Bronchial epithelial cell (primary cell): ENCODE measurements at regions not wholly inside any gene's neighbourhood (a gene's known extent, or its start where the extent isn't known, plus 50 kb on each side); places are given as distances from the start of the nearest gene placed in this dataset.

Experiments used
- DNase-seq: peaks from one replicate; pipeline ENCODE4 v3.0.0-alpha.2; 2010; ENCODE audit warnings: low read depth
- FAIRE-seq: peaks from 2 replicates; lab custom pipeline; 2011; peaks lifted over from hg19 to GRCh38; lab: Jason Lieb, UNC
- H3K27me3 ChIP-seq: 2 replicates; pipeline ENCODE4 v1.5.1; 2011; ENCODE audit warnings: low read length; ENCODE audit not compliant: control insufficient read depth, insufficient read depth
- H3K36me3 ChIP-seq: 2 replicates; pipeline ENCODE4 v1.5.1; 2011; ENCODE audit warnings: low read length; ENCODE audit not compliant: control insufficient read depth, insufficient read depth
- H3K4me3 ChIP-seq: 2 replicates; pipeline ENCODE4 v1.5.1; 2011; ENCODE audit warnings: mild to moderate bottlenecking, low read depth, low read length, control low read depth
- TF ChIP-seq, protein P1 (sequence below): IDR thresholded peaks from 2 replicates; pipeline ENCODE4 v1.5.1; 2011; ENCODE audit warnings: mild to moderate bottlenecking, moderate library complexity, low read length, control low read depth, inconsistent platforms; ENCODE audit not compliant: insufficient read depth, severe bottlenecking

GRCh38 chr22:44587737-44588310, 89.8 kb upstream of the RTL6 start:
- DNase-seq (no peak), FAIRE-seq (no peak)
- TF ChIP-seq, protein P1, sequence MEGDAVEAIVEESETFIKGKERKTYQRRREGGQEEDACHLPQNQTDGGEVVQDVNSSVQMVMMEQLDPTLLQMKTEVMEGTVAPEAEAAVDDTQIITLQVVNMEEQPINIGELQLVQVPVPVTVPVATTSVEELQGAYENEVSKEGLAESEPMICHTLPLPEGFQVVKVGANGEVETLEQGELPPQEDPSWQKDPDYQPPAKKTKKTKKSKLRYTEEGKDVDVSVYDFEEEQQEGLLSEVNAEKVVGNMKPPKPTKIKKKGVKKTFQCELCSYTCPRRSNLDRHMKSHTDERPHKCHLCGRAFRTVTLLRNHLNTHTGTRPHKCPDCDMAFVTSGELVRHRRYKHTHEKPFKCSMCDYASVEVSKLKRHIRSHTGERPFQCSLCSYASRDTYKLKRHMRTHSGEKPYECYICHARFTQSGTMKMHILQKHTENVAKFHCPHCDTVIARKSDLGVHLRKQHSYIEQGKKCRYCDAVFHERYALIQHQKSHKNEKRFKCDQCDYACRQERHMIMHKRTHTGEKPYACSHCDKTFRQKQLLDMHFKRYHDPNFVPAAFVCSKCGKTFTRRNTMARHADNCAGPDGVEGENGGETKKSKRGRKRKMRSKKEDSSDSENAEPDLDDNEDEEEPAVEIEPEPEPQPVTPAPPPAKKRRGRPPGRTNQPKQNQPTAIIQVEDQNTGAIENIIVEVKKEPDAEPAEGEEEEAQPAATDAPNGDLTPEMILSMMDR, result no peak
- Histone ChIP-seq H3K36me3 (no peaks in the 10 kb centered on the region), H3K27me3 (peaks cover 3% of the 10 kb centered on the region), H3K4me3 (no peak overlapping the region)

- no peak for DNase-seq
- TF ChIP-seq, protein P1, result no peak
- Histone ChIP-seq H3K27me3 (peaks cover 3% of the 10 kb centered on the region), H3K4me3 (no peak overlapping the region), H3K36me3 (no peaks in the 10 kb centered on the region)
- FAIRE-seq, result peak; percentile 75
Observed at GRCh38 chr22:44586999-44587736, 89.1 kb upstream of the RTL6 start.

DNA sequence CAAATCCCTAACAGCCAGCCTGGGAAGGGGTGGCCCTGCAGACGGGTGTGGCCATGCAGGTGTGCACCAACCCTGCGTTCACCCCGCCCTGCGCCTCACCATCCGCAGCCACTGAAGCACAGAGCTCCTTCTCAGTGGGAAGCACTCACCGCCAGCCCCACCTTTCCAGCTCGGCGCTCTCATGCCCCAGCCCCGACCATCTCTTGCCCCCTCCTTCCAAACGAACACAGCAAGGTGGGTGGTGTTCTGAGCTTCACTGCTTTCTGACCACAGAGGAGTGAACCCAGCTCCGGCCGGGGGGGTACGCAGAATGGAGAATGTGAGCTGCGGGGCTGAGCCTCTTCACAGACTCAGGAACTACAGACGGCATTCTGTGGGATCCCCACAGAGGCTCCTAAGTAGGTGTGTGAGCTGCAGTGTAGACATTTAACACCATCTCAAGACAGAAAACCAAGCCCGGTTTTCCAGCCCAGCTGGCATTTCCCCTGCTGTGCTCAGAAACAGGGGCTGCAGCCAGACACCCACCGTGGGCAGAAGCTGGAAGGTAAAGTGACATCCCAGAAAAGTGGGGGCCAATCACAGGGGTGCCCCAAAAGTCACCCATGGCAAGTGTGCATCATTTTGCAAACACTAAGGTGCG, 88.4 kb upstream of the RTL6 start:
- DNase-seq, result no peak
- peaks cover 5% of the 10 kb centered on the region for H3K27me3 ChIP-seq
- H3K4me3 ChIP-seq, result no peak overlapping the region
- H3K36me3 ChIP-seq, result no peaks in the 10 kb centered on the region
- TF ChIP-seq, protein P1, result no peak
- no peak for FAIRE-seq

GRCh38 chr22:44585559-44586350, 87.7 kb upstream of the RTL6 start:
- no peaks in the 10 kb centered on the region for H3K36me3 ChIP-seq
- TF ChIP-seq, protein P1, result no peak
- DNase-seq (no peak), FAIRE-seq (no peak)
- H3K27me3 ChIP-seq, result peaks cover 5% of the 10 kb centered on the region
- no peak overlapping the region for H3K4me3 ChIP-seq

DNA sequence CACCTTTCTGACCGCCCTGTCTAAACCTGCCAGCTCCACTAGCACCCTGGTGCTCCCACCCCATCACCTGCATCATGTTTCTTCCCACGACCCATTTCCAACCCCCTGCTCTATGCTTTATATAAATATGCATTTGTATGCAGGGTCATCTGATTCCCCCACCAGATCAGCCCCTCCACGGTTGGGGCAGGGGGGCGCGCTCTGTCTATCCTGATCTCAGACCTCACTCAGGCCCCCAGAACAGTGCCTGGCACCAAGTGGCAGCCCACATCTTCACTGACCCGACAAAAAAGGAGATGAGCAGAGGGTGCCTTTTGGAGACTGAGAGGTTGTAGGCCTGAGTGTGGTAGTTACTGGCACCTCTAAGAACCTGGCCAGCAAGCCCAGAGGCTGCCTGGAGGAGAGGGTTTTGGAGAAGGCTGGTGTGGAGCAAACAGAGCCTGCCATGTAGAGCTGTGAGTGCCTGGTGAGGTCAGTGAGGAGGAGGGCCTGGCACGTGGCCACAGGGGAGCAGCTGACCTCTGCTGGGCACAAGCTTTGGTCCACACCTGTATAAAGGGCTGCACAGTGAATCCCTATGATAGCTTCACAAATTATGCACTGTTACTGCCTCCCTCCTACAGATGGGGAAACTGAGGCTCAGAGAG, 86.3 kb upstream of the RTL6 start:
- FAIRE-seq, result no peak
- TF ChIP-seq, protein P1, result no peak
- DNase-seq, result no peak
- Histone ChIP-seq H3K4me3 (no peak overlapping the region), H3K27me3 (peaks cover 6% of the 10 kb centered on the region), H3K36me3 (no peaks in the 10 kb centered on the region)
